ENCODE measurements at regions not wholly inside any gene's neighbourhood (a gene's known extent, or its start where the extent isn't known, plus 50 kb on each side); places are given as distances from the start of the nearest gene placed in this dataset.
A peak's percentile ranks its signal among the peaks of the same experiment; 100 is the strongest.

- TF ChIP-seq TAF1 (CRISPR knock-in tag; IDR thresholded peaks at IDR 0.05), result no peak
- no peak for TF ChIP-seq CAMTA2 (CRISPR knock-in tag; IDR thresholded peaks at IDR 0.05; ENCODE audit: borderline replicate concordance)
- no peak for TF ChIP-seq CCDC6 (CRISPR knock-in tag; IDR thresholded peaks at IDR 0.05)
- peak; percentile 97 for TF ChIP-seq SAP130 (CRISPR knock-in tag; IDR thresholded peaks at IDR 0.05; ENCODE audit: low read depth)
- TF ChIP-seq MZF1 (CRISPR knock-in tag; IDR thresholded peaks at IDR 0.05; ENCODE audit: borderline replicate concordance), result no peak
- no peak for TF ChIP-seq TP53 (CRISPR knock-in tag; conservative IDR thresholded peaks at IDR 0.05)
- no peak for TF ChIP-seq ZBTB2 (CRISPR knock-in tag; IDR thresholded peaks at IDR 0.05; ENCODE audit: low read depth)
- TF ChIP-seq PRMT3 (CRISPR knock-in tag; IDR thresholded peaks at IDR 0.05; ENCODE audit: borderline replicate concordance, low read depth), result no peak
- peak; percentile 84 for TF ChIP-seq MAZ (IDR thresholded peaks at IDR 0.05; ENCODE audit: borderline replicate concordance, low read depth, low read length)
- TF ChIP-seq MAZ (CRISPR knock-in tag; IDR thresholded peaks at IDR 0.05; ENCODE audit: low read depth), result 0 out of 2 replicates have a peak, but pooled peaks have one; percentile 51
- no peak for TF ChIP-seq CC2D1A (CRISPR knock-in tag; IDR thresholded peaks at IDR 0.05)
- peak; percentile 65 for TF ChIP-seq YY1 (IDR thresholded peaks at IDR 0.05; ENCODE audit: insufficient read depth, insufficient replicate concordance, low read depth, low read length)
- no peak for TF ChIP-seq HMGA1 (CRISPR knock-in tag; conservative IDR thresholded peaks at IDR 0.05)
- TF ChIP-seq ZFP90 (CRISPR knock-in tag; IDR thresholded peaks at IDR 0.05; ENCODE audit: borderline replicate concordance), result no peak
- TF ChIP-seq ZNF558 (CRISPR knock-in tag; IDR thresholded peaks at IDR 0.05; ENCODE audit: borderline replicate concordance), result no peak
- peak; percentile 80 for TF ChIP-seq HIVEP1 (CRISPR knock-in tag; IDR thresholded peaks at IDR 0.05)
- no peak for TF ChIP-seq SRY (CRISPR knock-in tag; IDR thresholded peaks at IDR 0.05)
- TF ChIP-seq SSRP1 (CRISPR knock-in tag; IDR thresholded peaks at IDR 0.05), result no peak
- peak; percentile 34 for TF ChIP-seq PRPF4 (IDR thresholded peaks at IDR 0.05; ENCODE audit: low read depth, low read length, poor library complexity, severe bottlenecking)
- 0 out of 2 replicates have a peak, but pooled peaks have one; percentile 21 for TF ChIP-seq ZNF264 (CRISPR knock-in tag; IDR thresholded peaks at IDR 0.05)
- no peak; the same call in 1 of the 2 replicates for TF ChIP-seq MEIS2 (CRISPR knock-in tag; IDR thresholded peaks at IDR 0.05)
- no peak for TF ChIP-seq ZFP36L2 (CRISPR knock-in tag; IDR thresholded peaks at IDR 0.05)
- TF ChIP-seq SP1 (IDR thresholded peaks at IDR 0.05), result no peak
- TF ChIP-seq SP1 (CRISPR knock-in tag; IDR thresholded peaks at IDR 0.05), result no peak
- TF ChIP-seq HES4 (CRISPR knock-in tag; IDR thresholded peaks at IDR 0.05; ENCODE audit: borderline replicate concordance), result no peak
- peak; percentile 69; the same call in 1 of the 2 replicates for TF ChIP-seq GATAD1 (CRISPR knock-in tag; IDR thresholded peaks at IDR 0.05)
- no peak for TF ChIP-seq TIGD3 (CRISPR knock-in tag; IDR thresholded peaks at IDR 0.05; ENCODE audit: borderline replicate concordance)
- TF ChIP-seq SNAI1 (CRISPR knock-in tag; IDR thresholded peaks at IDR 0.05; ENCODE audit: borderline replicate concordance), result no peak
- TF ChIP-seq ZNF3 (CRISPR knock-in tag; IDR thresholded peaks at IDR 0.05), result no peak
- 0 out of 2 replicates have a peak, but pooled peaks have one; percentile 47 for TF ChIP-seq KDM1A (CRISPR knock-in tag; IDR thresholded peaks at IDR 0.05)
- no peak for TF ChIP-seq ZSCAN12 (CRISPR knock-in tag; IDR thresholded peaks at IDR 0.05)
Measured at GRCh38 chr17:77429969-77430752, 289.4 kb downstream of the SEC14L1 start (continued).

Data from HepG2 (cell line).